GM18861 (cell line): ENCODE measurements at regions not wholly inside any gene's neighbourhood (a gene's known extent, or its start where the extent isn't known, plus 50 kb on each side); places are given as distances from the start of the nearest gene placed in this dataset.
"Not testable (repeated sequence)": the region's sequence is repeated elsewhere in the genome, so short reads cannot be mapped to it uniquely, and the experiment has no call there.

ENCODE experiments used
- ATAC-seq: cut with Tn5 transposase; IDR thresholded peaks from one replicate; pipeline ENCODE4 v1.9.1; 2021; ENCODE audit not compliant: unreplicated experiment

DNA sequence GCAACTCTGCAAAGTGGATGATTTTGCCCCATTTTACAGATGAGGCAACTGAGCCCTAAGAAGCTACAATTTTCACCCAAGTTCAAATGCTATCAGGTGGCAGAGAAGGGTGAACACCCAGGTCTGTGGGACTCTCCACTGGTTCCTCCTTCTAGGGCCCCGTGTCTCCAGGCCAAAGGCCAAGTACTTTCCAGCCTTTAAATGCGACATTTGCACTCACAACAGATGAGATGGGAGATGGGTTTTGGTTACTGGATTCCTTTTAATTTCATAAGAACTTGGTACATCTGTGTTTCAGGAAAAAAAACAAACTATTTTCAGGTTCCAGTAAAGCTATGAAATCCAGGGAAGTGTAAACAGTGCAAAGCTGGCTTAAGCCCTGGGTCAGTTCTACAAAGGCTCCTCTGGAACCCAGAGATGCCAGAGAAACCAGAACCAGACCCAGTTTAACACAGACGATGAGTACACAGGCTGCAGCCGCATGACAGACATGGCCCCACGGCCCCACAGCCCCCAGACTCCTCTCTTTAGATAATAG is 361.7 kb downstream of the ANAPC1 start:
- no peak for ATAC-seq

DNA sequence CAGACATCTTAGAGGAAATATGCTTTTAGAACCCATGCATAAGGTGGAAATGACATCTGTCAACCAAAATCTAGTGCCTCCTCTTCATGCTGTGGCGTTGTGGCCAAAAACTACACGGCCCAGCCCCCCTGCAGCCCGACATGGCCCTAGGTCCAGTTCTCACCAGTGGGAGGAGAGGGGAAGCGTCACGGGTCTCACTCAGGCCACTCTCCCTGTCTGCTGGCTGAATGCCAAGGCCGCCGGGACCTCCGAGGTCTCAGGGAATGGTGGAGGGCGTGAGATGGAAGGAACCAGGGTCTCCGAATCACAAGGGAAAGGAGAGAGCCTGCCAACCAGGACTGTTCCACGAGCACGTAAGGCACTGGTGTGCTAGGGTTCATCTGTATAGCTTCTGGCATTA is 361.0 kb downstream of the ANAPC1 start:
- ATAC-seq, result no peak

DNA sequence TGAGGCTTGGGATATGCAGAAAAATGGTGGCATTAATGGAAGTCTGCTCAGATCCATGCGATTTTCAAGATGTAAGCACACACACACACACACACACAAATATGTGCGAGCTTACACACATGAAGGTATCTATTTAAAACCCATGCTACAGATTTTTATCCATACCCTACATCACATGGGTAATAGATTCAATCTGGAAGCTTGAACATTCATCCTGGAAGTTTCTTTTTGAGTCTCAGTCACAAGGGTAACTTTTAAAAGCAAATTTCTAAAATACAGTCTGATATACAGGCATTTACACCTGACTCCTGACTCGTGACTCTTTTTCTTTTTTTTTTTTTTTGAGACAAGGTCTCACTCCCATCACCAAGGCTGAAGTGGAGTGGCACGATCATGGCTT is 359.0 kb downstream of the ANAPC1 start:
- not testable (repeated sequence) for ATAC-seq

DNA sequence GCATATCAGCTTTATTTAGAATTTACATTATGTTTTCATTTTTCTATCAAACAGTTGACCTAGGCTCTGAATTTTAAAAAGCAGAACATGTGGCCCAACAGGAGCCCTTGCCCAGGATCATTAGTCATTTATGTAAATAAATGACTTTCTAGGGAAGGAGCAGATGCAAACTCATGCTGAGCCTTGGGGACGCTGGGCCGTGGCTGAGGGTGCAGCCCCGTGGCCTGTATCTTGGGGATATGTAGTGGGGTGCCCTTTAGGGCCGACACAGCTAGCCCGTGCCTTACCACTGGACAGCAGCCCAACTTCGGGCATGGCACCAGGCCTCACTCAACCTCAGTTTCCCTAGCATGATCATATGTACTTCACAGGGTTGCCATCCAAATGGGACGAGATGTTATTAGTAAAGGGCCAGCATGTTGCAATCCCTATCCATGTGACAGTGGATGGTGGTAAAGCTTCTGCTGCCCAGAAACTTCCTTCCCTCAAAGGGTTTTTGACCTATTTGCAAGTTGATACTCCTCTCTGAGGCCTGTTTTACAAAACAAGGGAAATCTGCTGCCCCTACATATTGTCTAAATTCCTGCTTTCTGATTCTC is 357.9 kb downstream of the ANAPC1 start:
- ATAC-seq, result not testable (repeated sequence)

DNA sequence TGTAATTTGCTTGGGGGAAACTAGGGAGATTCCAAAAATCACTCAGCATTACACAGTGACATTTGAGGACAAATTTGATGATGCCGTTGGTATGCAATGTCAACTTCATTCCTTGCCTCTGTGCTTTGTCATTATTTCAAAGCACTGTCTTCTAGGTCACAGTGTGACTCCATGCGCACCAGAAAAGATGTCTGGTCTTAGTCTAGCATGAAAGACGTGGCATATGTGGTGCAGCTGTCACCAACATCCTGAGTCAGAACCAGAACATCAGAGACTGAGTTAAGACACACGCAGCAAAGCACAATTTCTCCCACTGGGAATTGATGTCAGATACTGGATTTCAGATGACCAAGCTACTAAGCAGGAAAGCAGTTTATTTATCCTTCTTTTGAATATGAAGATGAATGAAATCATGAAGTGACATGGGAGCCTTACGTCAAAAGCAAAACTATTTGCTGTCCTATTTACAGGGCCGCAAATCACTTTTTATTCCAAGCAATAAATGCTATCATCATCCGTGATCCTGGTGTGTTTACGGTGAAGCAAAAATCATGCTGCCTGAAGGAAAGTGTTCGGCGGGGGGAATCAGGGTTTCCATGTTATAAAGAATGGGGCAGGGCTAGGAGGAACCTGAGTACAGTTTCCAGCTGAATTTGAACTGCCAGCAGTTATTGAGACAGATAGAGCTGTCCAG is 356.1 kb downstream of the ANAPC1 start:
- ATAC-seq, result not testable (repeated sequence)

DNA sequence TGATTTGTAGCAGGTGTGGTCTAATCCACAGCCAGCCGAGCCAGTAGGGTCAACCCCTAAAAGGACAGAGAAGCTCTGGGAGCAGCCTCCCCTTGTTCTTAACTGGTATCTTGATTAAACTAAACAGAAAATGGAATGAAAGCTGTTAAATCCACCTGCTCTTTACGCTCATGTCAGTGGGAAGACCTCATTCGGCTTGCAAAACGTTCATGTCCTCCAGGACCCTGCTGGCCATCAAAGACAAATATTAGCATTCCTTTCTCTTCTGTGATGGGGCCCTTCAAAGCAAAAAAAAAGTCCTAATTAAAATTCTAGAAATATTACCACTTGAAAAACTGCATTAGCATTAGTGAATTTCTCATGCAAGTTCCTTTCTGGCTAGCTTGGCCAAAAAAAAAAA is 355.0 kb downstream of the ANAPC1 start:
- ATAC-seq, result not testable (repeated sequence)

DNA sequence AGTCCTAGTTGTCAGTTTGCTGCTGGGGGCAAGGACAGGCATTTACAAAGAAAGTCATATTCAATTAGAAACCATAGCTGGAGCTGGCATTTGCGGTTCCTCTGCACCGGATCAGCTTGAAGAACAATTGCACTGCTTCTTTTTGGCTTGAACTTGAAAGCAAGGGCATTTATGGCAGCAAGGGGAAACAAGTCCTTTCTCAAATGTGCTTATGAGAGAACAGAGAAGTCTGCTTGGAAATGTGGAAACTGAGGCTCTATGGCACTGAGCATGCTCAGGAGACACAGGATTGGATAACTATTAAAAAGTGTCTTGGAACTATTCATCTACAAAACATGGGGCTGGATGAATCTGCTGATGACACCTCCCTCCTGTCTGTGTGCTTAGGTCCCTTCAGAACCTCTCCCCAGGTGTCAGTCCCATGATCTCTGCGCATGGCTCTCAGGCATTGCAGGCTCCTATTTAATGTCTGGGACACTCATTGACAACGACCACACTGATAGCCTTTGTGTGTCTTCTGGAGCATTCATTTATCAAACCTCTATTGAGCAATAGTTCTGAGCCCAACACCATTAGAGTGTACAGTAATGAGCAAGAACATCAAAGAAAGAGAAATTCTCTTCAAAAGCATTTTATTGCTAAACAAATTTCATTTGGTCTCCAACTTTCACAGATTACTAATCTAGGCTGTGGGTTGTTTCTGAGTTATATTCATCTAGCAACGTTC is 353.6 kb downstream of the ANAPC1 start:
- ATAC-seq, result not testable (repeated sequence)

DNA sequence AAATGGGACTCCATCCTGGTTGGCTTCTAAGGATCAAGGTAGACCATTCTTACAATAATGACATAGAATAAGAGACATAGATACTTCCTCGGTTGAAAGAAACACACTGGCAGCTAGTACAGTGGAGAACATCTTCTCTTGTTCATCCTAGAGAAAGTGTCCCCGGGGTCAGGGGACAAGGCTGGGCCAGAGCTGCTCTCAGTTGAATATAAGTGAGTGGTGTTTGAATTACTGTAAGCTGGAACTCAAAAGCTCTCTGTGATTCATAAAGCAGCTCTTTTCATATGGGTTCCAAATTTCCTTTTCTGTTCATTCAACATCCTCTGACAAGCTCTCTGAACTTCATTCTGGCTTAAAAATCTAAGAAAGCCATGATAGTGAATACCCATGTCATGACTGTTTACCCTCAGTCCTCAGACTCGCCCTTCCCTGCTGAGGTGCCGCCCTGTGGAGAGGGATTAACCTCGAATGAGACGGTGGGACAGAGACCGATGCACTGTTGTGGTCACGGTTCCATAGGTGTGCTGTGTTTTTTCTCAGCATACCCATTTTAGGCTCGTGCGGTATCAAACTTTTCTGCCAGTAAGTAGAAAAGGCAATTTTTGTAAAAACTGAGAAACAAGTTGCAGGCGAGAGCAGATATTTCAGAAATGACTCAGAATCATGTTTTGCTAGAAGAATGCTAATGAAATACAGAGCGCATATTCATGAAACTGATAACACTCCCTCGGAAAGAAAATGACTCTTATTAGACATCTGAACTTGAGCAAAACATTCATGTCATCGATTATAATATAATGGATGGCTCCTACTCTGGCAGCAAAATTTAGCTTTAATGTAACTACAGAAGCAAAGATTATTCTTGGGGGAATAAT is 351.1 kb downstream of the ANAPC1 start:
- not testable (repeated sequence) for ATAC-seq

DNA sequence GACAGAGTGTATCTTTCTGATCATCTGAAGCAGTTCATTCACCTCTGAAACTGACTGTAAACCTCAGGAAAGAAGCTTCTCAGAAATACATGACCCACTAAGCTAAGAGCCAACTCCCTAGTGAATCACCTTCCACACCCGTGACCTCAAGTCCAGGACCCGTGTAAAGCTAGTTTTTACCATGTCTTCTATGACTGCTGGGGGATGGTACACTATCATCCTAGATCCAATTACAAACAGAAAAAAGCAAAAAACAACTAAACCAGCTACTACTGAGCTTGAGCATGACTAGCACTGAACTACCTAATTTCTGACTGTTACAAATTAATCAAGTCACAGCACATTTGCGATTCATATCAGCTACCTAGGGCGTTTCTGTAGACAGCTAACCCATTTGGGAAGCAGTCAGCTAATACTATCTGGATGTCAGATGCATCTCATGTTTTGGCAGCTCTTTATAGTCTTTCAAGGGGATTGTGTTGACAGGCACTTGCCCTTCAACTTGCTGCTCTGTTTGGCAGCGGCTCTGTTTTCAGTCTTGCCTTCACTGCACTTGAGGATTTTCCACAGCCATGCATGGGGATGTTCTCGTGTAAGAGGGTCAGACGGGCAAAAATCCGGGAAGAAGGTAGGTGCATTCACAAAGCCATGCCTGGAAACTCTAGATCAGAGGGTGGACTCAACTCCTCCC is 350.3 kb downstream of the ANAPC1 start:
- ATAC-seq, result not testable (repeated sequence)

DNA sequence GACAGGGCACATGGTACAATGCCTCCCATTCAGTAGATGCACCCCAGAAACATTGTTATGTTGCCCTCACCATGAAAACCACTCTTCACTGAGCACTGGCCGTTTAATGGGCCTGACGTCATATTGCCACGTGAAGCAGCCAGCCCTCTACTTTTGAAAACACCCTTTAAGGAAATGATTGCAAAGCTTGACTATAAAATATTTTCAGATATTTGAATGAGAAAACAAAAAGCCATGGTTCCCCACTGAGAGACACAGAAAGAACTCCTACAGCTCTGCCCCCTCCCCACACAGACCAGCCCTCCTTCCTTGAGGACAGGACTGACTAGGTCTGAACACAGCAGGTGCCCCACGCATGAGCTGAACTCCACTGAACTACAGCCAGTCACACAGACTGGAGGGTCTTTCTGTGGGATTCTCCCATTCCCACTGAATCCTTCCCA is 349.1 kb downstream of the ANAPC1 start:
- ATAC-seq, result no peak

DNA sequence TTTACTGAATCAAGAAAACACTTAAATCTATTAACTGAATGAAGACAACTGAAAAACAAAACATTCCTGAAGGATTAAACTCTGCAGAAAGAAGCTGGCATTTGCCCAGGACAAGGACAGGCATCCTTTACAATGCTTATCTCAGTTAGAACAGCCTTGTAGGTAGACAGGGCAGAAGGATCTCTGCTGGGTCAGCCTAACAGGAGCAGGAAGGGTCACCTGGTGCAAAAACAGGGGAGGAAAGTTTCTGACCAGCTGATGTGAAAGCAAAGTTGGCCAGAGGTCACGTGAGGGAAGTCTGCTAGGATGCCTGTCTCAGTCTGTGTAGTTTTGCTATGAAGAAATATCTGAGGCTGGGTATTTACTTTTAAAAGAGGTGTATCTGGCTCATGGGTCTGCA is 348.6 kb downstream of the ANAPC1 start:
- no peak for ATAC-seq

DNA sequence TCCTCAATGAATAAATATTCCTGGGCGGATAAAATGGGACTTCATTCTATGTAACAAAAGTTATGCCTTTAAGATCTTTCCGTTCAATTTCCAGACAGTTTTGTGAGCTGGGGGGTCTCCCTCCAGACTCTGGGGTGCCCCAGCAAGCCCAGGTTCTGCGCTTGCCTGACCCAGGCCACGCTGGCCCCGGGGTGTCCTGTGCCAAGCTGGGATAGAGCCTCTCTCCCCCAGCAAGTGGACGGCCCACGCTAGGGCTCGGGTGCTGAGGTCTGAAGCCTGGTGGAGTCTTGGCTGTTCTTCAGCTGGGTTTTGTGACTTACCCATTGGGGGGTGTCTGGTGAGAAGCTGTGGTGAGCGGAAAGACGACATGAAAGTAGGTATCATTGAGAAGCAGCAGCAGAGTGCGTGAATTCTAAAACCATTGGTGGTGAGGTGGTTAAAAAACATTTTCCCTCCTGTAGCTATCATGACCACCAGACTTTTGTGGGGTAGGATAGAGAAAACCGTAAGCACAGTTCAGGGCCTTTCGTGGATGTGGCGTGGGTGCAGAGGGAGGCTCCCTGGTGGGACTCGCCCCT is 346.8 kb downstream of the ANAPC1 start:
- ATAC-seq, result no peak

DNA sequence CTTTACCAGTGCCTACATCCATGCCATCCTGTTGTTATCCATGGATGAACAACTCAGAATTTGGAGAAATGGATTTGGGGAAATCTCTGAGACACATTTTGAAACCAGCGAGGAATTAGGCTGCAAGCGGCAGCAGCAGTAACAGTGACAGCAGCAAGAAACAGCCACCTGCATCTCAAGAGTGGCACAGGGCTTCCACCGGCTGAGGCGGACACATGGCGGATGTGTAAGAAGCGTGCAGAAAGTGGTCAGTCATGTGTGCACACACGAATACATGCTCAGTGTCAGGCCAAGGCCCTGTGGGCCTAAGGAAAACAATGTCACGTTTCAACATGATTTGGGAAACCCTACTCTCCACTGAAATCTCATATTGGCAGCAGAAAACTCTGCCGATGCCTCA is 344.0 kb downstream of the ANAPC1 start:
- not testable (repeated sequence) for ATAC-seq

DNA sequence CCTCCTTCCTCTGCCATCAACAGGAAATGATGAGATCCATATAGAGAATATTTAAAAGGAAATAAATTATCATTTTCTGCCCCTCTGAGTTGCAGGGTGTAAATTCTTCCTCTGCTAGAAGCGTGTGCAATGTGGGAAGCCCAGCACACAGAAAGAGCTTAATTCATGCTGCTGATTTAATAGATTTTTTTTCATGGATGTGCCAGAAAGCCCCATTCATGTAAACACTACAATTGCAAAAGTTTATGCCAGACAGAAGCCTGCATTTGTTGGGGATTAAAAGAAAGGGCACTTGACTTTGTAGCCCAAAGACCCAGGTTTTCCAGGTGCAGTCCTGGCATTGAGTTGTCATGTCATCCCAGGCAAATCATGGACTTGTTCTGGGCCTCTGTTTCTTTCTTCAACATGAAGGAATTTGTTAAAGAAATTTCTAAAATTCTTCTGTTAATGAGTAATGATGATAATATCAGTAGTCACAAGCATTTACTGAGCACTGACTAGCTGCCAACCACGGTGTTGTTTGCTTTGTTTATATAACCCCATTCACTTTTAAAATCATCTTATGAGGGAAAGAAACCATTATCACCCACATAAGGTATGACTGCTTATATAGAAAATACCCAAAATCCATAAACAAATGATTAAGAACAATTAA is 341.7 kb downstream of the ANAPC1 start:
- ATAC-seq, result not testable (repeated sequence)

DNA sequence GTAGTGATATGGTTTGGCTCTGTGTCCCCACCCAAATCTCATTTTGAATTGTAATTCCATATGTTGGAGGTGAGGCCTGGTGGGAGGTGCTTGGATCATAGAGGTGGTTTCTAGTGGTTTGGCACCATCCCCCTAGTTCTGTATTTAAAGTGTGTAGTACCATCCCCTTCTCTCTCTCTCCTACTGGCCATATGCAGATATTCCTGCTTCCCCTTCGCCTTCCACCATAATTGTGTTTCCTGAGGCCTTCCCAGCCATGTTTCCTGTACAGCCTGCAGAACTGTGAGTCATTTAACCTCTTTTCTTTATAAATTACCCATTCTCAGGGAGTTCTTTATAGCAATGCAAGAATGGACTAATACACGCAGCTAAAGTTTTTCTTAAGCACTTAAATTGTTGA is 340.0 kb downstream of the ANAPC1 start:
- not testable (repeated sequence) for ATAC-seq

DNA sequence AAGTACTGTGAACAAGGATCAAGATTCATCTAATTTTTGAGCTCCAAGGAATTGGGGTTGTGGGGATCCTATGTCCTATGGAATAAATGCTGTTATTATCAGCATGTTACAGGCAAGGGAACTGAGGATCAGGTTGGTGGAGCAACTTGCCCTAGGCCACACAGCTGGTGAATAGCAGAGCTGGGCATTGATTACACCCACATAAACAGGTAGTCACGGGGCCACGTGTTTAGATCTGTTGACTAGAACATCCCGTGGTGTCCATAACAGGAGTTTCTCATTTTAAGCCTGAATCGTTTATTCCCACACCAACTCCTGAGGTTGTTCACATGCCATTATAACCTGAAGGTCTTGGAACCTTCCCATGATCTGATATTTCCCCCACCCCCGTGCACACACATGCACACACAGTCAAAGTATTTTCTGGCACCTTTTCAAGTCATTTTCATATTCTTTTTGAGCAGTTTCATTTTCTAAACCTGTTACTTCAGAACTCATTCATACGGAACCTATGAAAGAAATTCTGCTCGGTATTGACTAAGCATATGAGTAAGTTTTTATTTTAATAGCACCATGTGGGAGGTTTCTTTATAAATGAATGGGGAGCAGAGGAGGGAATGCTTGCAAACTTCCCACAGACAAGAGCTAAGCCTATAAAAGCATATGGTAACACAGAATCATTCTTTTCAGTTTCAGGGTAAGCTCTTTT is 338.1 kb downstream of the ANAPC1 start:
- not testable (repeated sequence) for ATAC-seq

DNA sequence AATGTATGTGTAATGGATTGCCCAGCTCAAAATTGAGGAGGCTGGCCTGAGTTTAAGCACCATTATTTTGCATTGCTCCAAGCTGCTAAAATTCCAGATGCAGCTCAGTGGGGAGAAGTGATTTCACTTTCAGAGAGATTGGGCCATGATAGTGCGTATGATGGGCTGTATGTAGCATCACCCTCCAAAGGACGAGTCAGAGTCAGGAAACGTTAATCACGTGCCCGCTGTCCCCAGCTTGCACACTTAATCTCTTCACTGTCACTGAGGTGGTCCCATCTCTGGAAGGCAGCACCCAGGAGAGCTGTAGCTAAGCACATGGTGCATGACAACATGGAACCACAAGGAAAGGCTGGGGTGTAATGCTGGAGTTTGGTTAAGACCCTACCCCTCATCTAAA is 337.4 kb downstream of the ANAPC1 start:
- not testable (repeated sequence) for ATAC-seq

DNA sequence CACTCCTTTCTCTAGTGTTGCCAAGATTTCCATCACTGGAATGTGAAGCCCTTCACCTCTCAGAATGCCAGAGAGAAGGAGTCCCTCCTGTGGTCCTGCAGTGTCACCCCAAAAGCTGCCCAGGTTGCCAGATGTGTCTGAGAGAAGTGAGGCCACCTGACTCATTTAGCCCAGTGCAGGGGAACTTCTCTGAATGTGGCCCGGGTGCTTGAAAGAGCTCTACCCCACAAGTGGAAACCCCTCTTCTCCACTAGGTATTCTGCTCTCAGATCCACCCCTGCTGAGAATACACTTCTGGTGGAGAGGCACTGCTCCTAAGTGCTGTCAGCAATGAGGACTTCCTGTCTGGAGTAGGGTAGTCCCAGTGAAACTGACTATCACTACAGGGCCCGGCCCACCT is 334.8 kb downstream of the ANAPC1 start:
- ATAC-seq, result not testable (repeated sequence)

DNA sequence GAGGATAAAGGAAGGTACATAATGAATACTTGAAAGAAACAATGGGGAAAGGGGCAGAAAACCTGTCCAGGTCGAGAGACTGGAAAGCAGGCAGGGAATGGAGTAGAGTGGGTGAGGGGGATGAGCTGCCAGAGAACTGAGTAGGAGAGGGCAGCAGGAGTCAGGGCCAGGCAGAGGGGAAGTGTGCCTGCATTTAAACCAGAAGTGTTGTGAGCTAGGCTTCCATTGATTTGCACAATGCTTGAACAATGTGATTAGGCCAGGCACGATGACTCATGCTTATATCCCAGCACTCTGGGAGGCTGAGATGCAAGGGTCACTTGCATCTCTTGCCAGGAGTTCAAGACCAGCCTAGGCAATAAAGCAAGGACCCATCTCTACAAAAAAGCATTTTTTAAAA is 332.6 kb downstream of the ANAPC1 start:
- not testable (repeated sequence) for ATAC-seq
